ENCODE measurements at regions not wholly inside any gene's neighbourhood (a gene's known extent, or its start where the extent isn't known, plus 50 kb on each side); places are given as distances from the start of the nearest gene placed in this dataset.

GRCh38 chr2:128377071-128377910 lies 58.6 kb upstream of the HS6ST1 start:
- Mint-ChIP-seq H3K36me3 (ENCODE audit: insufficient read depth) (no peaks in the 10 kb centered on the region), H3K9me3 (no peaks in the 10 kb centered on the region), H3K27me3 (ENCODE audit: low read depth) (no peaks in the 10 kb centered on the region), H3K4me3 (no peak overlapping the region), H3K4me1 (ENCODE audit: low read depth) (peaks cover 9% of the 10 kb centered on the region)
- ATAC-seq (no peak), DNase-seq (no peak)

GRCh38 chr2:128378231-128379020 lies 59.8 kb upstream of the HS6ST1 start:
- no peaks in the 10 kb centered on the region for H3K36me3 Mint-ChIP-seq (ENCODE audit: insufficient read depth)
- no peaks in the 10 kb centered on the region for H3K27me3 Mint-ChIP-seq (ENCODE audit: low read depth)
- H3K9me3 Mint-ChIP-seq: no peaks in the 10 kb centered on the region
- DNase-seq (no peak), ATAC-seq (no peak)
- peaks cover 5% of the 10 kb centered on the region for H3K4me1 Mint-ChIP-seq (ENCODE audit: low read depth)
- H3K4me3 Mint-ChIP-seq: no peak overlapping the region

GRCh38 chr2:128379021-128380015 lies 60.6 kb upstream of the HS6ST1 start:
- Mint-ChIP-seq H3K9me3 (no peaks in the 10 kb centered on the region), H3K4me1 (ENCODE audit: low read depth) (peaks cover 5% of the 10 kb centered on the region), H3K4me3 (no peak overlapping the region), H3K36me3 (ENCODE audit: insufficient read depth) (no peaks in the 10 kb centered on the region), H3K27me3 (ENCODE audit: low read depth) (no peaks in the 10 kb centered on the region)
- ATAC-seq: no peak
- DNase-seq: no peak

- Mint-ChIP-seq H3K4me3 (no peak overlapping the region), H3K4me1 (ENCODE audit: low read depth) (peaks cover 5% of the 10 kb centered on the region), H3K27me3 (ENCODE audit: low read depth) (peaks cover 5% of the 10 kb centered on the region), H3K9me3 (no peaks in the 10 kb centered on the region), H3K36me3 (ENCODE audit: insufficient read depth) (no peaks in the 10 kb centered on the region)
- no peak for DNase-seq
- no peak for ATAC-seq
These were observed 61.6 kb upstream of the HS6ST1 start for GRCh38 chr2:128380061-128380889.

GRCh38 chr2:128380961-128381938 lies 62.6 kb upstream of the HS6ST1 start:
- Mint-ChIP-seq H3K36me3 (ENCODE audit: insufficient read depth) (no peaks in the 10 kb centered on the region), H3K27me3 (ENCODE audit: low read depth) (peaks cover 5% of the 10 kb centered on the region), H3K4me3 (no peak overlapping the region), H3K9me3 (no peaks in the 10 kb centered on the region), H3K4me1 (ENCODE audit: low read depth) (peaks cover 5% of the 10 kb centered on the region)
- no peak for DNase-seq
- no peak for ATAC-seq

- Mint-ChIP-seq H3K4me3 (no peak overlapping the region), H3K9me3 (no peaks in the 10 kb centered on the region), H3K36me3 (ENCODE audit: insufficient read depth) (no peaks in the 10 kb centered on the region), H3K27me3 (ENCODE audit: low read depth) (peaks cover 5% of the 10 kb centered on the region), H3K4me1 (ENCODE audit: low read depth) (peaks cover 5% of the 10 kb centered on the region)
- DNase-seq (no peak), ATAC-seq (no peak)
These were observed 65.8 kb upstream of the HS6ST1 start for GRCh38 chr2:128384446-128384845.

- Mint-ChIP-seq H3K36me3 (ENCODE audit: insufficient read depth) (no peaks in the 10 kb centered on the region), H3K4me3 (no peak overlapping the region), H3K9me3 (no peaks in the 10 kb centered on the region), H3K27me3 (ENCODE audit: low read depth) (peaks cover 5% of the 10 kb centered on the region), H3K4me1 (ENCODE audit: low read depth) (peaks cover 5% of the 10 kb centered on the region)
- DNase-seq (no peak), ATAC-seq (no peak)
These were observed 66.3 kb upstream of the HS6ST1 start for GRCh38 chr2:128384956-128385355.

GRCh38 chr2:128385365-128385764 lies 66.7 kb upstream of the HS6ST1 start:
- H3K36me3 Mint-ChIP-seq (ENCODE audit: insufficient read depth): no peaks in the 10 kb centered on the region
- H3K9me3 Mint-ChIP-seq: no peaks in the 10 kb centered on the region
- peaks cover 5% of the 10 kb centered on the region for H3K4me1 Mint-ChIP-seq (ENCODE audit: low read depth)
- ATAC-seq (no peak), DNase-seq (no peak)
- H3K27me3 Mint-ChIP-seq (ENCODE audit: low read depth): peaks cover 5% of the 10 kb centered on the region
- no peak overlapping the region for H3K4me3 Mint-ChIP-seq

- H3K4me1 Mint-ChIP-seq (ENCODE audit: low read depth): peaks cover 5% of the 10 kb centered on the region
- ATAC-seq (no peak), DNase-seq (no peak)
These were observed 67.4 kb upstream of the HS6ST1 start for GRCh38 chr2:128386066-128386465.

GRCh38 chr2:128388499-128388941 lies 69.9 kb upstream of the HS6ST1 start:
- H3K4me3 Mint-ChIP-seq: no peak overlapping the region
- peaks cover 5% of the 10 kb centered on the region for H3K27me3 Mint-ChIP-seq (ENCODE audit: low read depth)
- DNase-seq: no peak
- H3K4me1 Mint-ChIP-seq (ENCODE audit: low read depth): no peaks in the 10 kb centered on the region
- H3K36me3 Mint-ChIP-seq (ENCODE audit: insufficient read depth): no peaks in the 10 kb centered on the region
- ATAC-seq: no peak
- H3K9me3 Mint-ChIP-seq: no peaks in the 10 kb centered on the region

More at GRCh38 chr2:128386066-128386465, 67.4 kb upstream of the HS6ST1 start:
- Mint-ChIP-seq H3K9me3 (no peaks in the 10 kb centered on the region), H3K27me3 (ENCODE audit: low read depth) (peaks cover 5% of the 10 kb centered on the region), H3K4me3 (no peak overlapping the region), H3K36me3 (ENCODE audit: insufficient read depth) (no peaks in the 10 kb centered on the region)

- DNase-seq: no peak
- Mint-ChIP-seq H3K4me1 (ENCODE audit: low read depth) (no peaks in the 10 kb centered on the region), H3K9me3 (no peaks in the 10 kb centered on the region), H3K36me3 (ENCODE audit: insufficient read depth) (no peaks in the 10 kb centered on the region), H3K27me3 (ENCODE audit: low read depth) (peaks cover 3% of the 10 kb centered on the region), H3K4me3 (no peak overlapping the region)
- no peak for ATAC-seq
These were observed 70.9 kb upstream of the HS6ST1 start for GRCh38 chr2:128389388-128390086.

Data from activated T-cell treated with anti-CD3 and anti-CD28 coated beads, Interleukin-2, amount 50 U/mL, for 4 hours (primary cell).